ENCODE measurements at regions not wholly inside any gene's neighbourhood (a gene's known extent, or its start where the extent isn't known, plus 50 kb on each side); places are given as distances from the start of the nearest gene placed in this dataset.

GRCh38 chr15:93708724-93709445 lies 522.5 kb upstream of the MCTP2 start:
- no peak for DNase-seq (ENCODE audit: low spot score)
- intact Hi-C loops (cut with DNase I), result no loop called here

GRCh38 chr15:93707751-93708150 lies 523.6 kb upstream of the MCTP2 start:
- no peak for DNase-seq (ENCODE audit: low spot score)
- intact Hi-C loops (cut with DNase I), result no loop called here

- intact Hi-C loops (cut with DNase I), result no loop called here
- no peak for DNase-seq (ENCODE audit: low spot score)
These were observed 524.7 kb upstream of the MCTP2 start for GRCh38 chr15:93706495-93707292.

- intact Hi-C loops (cut with DNase I), result no loop called here
- DNase-seq (ENCODE audit: low spot score), result no peak
These were observed 525.5 kb upstream of the MCTP2 start for GRCh38 chr15:93705753-93706455.

GRCh38 chr15:93703092-93703739 lies 528.1 kb upstream of the MCTP2 start:
- intact Hi-C loops (cut with DNase I), result no loop called here
- no peak for DNase-seq (ENCODE audit: low spot score)

GRCh38 chr15:93700051-93700450 lies 531.3 kb upstream of the MCTP2 start:
- DNase-seq (ENCODE audit: low spot score), result no peak
- intact Hi-C loops (cut with DNase I), result no loop called here

- intact Hi-C loops (cut with DNase I), result no loop called here
- DNase-seq (ENCODE audit: low spot score), result no peak
These were observed 537.3 kb upstream of the MCTP2 start for GRCh38 chr15:93694033-93694432.

GRCh38 chr15:93683651-93684050 lies 547.7 kb upstream of the MCTP2 start:
- DNase-seq (ENCODE audit: low spot score), result no peak
- intact Hi-C loops (cut with DNase I), result no loop called here

- intact Hi-C loops (cut with DNase I), result no loop called here
- no peak for DNase-seq (ENCODE audit: low spot score)
These were observed 559.9 kb upstream of the MCTP2 start for GRCh38 chr15:93671387-93671943.

GRCh38 chr15:93670931-93671330 lies 560.4 kb upstream of the MCTP2 start:
- intact Hi-C loops (cut with DNase I), result no loop called here
- DNase-seq (ENCODE audit: low spot score), result no peak

GRCh38 chr15:93664213-93664956 lies 567.0 kb upstream of the MCTP2 start:
- intact Hi-C loops (cut with DNase I), result no loop called here
- no peak for DNase-seq (ENCODE audit: low spot score)

GRCh38 chr15:93662162-93662885 lies 569.0 kb upstream of the MCTP2 start:
- intact Hi-C loops (cut with DNase I), result no loop called here
- DNase-seq (ENCODE audit: low spot score), result no peak

GRCh38 chr15:93658026-93658816 lies 569.2 kb upstream of the RGMA start:
- intact Hi-C loops (cut with DNase I), result no loop called here
- no peak for DNase-seq (ENCODE audit: low spot score)

GRCh38 chr15:93656041-93656440 lies 567.0 kb upstream of the RGMA start:
- intact Hi-C loops (cut with DNase I), result no loop called here

GRCh38 chr15:93649691-93650235 lies 560.8 kb upstream of the RGMA start:
- intact Hi-C loops (cut with DNase I), result no loop called here
- no peak for DNase-seq (ENCODE audit: low spot score)

More at GRCh38 chr15:93656041-93656440, 567.0 kb upstream of the RGMA start:
- no peak for DNase-seq (ENCODE audit: low spot score)

- DNase-seq (ENCODE audit: low spot score), result no peak
These were observed 557.2 kb upstream of the RGMA start for GRCh38 chr15:93646193-93646592.

GRCh38 chr15:93645594-93645993 lies 556.6 kb upstream of the RGMA start:
- intact Hi-C loops (cut with DNase I), result no loop called here
- DNase-seq (ENCODE audit: low spot score), result no peak

More at GRCh38 chr15:93646193-93646592, 557.2 kb upstream of the RGMA start:
- intact Hi-C loops (cut with DNase I), result no loop called here
